Inferior parietal cortex (tissue), 1 donor: ENCODE measurements at regions not wholly inside any gene's neighbourhood (a gene's known extent, or its start where the extent isn't known, plus 50 kb on each side); places are given as distances from the start of the nearest gene placed in this dataset.
"Not testable (repeated sequence)": the region's sequence is repeated elsewhere in the genome, so short reads cannot be mapped to it uniquely, and the experiment has no call there.

Experiments used
- DNase-seq: peaks from one replicate; pipeline ENCODE4 v3.0.0-alpha.2; 2016; ENCODE audit errors: extremely low spot score

- DNase-seq, result no peak
Measured at GRCh38 chrY:9118704-9119103, 218.6 kb upstream of the TSPY4 start.

GRCh38 chrY:9124623-9125022 is 212.6 kb upstream of the TSPY4 start:
- no peak for DNase-seq

- DNase-seq, result no peak
Measured at GRCh38 chrY:9126545-9126944, 210.7 kb upstream of the TSPY4 start.

GRCh38 chrY:9143366-9143765 is 193.9 kb upstream of the TSPY4 start:
- not testable (repeated sequence) for DNase-seq

GRCh38 chrY:9154552-9154951 is 182.7 kb upstream of the TSPY4 start:
- not testable (repeated sequence) for DNase-seq

- no peak for DNase-seq
Measured at GRCh38 chrY:9155721-9156120, 181.5 kb upstream of the TSPY4 start.

- DNase-seq, result no peak
Measured at GRCh38 chrY:9158616-9159015, 178.6 kb upstream of the TSPY4 start.

- not testable (repeated sequence) for DNase-seq
Measured at GRCh38 chrY:9160331-9160730, 176.9 kb upstream of the TSPY4 start.

- not testable (repeated sequence) for DNase-seq
Measured at GRCh38 chrY:9160976-9161375, 176.3 kb upstream of the TSPY4 start.

- not testable (repeated sequence) for DNase-seq
Measured at GRCh38 chrY:9161990-9162389, 175.3 kb upstream of the TSPY4 start.

- DNase-seq, result not testable (repeated sequence)
Measured at GRCh38 chrY:9162424-9162823, 174.8 kb upstream of the TSPY4 start.

- DNase-seq, result not testable (repeated sequence)
Measured at GRCh38 chrY:9177641-9178040, 159.6 kb upstream of the TSPY4 start.

- not testable (repeated sequence) for DNase-seq
Measured at GRCh38 chrY:9184827-9185226, 152.4 kb upstream of the TSPY4 start.

GRCh38 chrY:9207082-9207481 is 130.2 kb upstream of the TSPY4 start:
- DNase-seq, result not testable (repeated sequence)

GRCh38 chrY:9226409-9226808 is 110.9 kb upstream of the TSPY4 start:
- no peak for DNase-seq

- DNase-seq, result no peak
Measured at GRCh38 chrY:9257255-9257654, 80.0 kb upstream of the TSPY4 start.

GRCh38 chrY:9257725-9258124 is 79.5 kb upstream of the TSPY4 start:
- no peak for DNase-seq

GRCh38 chrY:9259368-9259767 is 77.9 kb upstream of the TSPY4 start:
- DNase-seq, result peak; percentile 47

- no peak for DNase-seq
Measured at GRCh38 chrY:9260426-9260825, 76.8 kb upstream of the TSPY4 start.

GRCh38 chrY:9265551-9265950 is 71.7 kb upstream of the TSPY4 start:
- no peak for DNase-seq

- DNase-seq, result not testable (repeated sequence)
Measured at GRCh38 chrY:9270351-9270750, 66.9 kb upstream of the TSPY4 start.

GRCh38 chrY:9272847-9273246 is 64.4 kb upstream of the TSPY4 start:
- not testable (repeated sequence) for DNase-seq

- not testable (repeated sequence) for DNase-seq
Measured at GRCh38 chrY:9278842-9279241, 58.4 kb upstream of the TSPY4 start.
